Inflammatory macrophage treated with lipopolysaccharide for 1 hour (primary cell): ENCODE measurements at regions not wholly inside any gene's neighbourhood (a gene's known extent, or its start where the extent isn't known, plus 50 kb on each side); places are given as distances from the start of the nearest gene placed in this dataset.
A peak's percentile ranks its signal among the peaks of the same experiment; 100 is the strongest.
"Not testable (repeated sequence)": the region's sequence is repeated elsewhere in the genome, so short reads cannot be mapped to it uniquely, and the experiment has no call there.

Experiments used
- DNase-seq, 2 donors: peaks; one replicate each; pipeline ENCODE4 v3.0.0-alpha.2; 2020 to 2022

DNA sequence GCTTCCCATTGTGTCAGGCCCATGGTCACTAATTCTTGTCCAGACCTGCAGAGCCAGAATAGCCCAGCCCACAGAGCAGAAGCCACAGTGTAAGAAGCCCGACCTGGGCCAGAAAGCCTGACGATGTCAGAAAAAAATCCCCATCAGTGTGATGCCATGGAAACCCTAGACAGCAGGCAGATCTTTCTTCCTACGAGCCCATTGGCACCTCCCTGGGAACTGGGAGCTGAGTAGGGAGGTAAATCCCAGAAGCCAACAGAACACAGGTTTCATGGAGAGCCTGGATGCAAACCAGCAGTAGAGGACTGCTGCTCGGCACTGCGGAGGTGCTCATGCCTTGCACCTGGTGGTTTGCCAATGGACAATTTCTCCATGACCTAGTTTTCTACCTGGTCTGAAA, 82.2 kb upstream of the SLC22A16 start:
- no peak for DNase-seq

DNA sequence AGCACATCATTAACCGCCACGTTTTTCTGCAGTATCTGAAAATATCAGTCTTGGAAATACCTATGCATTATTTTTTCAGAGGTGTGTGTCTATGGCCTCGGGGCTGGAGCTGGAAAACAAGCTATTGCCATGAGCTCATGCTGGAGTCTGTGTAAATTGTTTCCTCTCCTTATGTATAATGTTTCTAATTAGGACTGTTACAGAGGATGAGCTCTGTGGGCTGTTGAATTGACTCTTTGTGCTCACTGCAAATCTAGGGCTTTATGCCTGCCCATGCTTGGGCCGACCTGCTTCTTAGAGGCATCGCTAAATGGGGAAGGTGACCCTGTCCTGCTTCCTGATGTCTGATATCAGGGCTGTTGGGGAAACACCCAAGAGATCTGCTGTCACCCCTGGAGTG, 80.8 kb upstream of the SLC22A16 start:
- DNase-seq = no peak

DNA sequence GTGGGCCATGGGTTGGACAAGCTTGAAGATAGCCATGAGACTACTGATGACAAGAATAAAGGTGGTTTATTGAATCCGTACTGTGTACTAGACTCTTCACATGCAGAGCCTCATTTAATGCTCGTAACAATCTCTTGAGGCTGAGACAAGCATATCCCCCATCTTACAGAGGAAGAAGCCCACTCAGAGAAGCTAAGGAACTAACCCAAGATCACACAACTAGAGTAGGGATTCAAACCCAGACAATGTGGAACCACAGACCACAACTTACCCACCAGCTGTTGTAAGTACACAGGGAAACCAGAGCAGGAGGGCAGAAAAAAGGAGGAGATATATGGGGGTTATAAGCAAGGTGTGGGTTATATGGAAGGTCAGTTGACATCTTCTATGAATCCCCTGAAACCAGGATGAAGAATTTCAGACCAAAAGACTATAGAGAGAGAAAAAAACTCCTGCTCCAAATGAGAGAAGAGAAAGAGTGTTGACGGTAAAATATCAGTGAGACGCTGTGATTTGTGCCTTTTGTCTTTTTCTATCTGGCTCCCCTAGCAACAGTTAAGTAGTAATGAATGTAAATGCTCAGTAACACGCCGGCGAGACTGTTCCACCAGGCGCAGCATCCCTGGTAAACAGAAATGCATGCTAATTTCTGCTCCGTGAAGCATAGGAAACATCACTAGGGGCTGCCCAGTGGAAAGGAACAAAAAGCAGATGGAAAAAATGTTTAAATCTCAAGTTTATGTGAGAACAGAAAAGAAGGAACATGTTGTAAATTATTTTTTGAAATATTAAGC, 80.1 kb upstream of the SLC22A16 start:
- DNase-seq = no peak

DNA sequence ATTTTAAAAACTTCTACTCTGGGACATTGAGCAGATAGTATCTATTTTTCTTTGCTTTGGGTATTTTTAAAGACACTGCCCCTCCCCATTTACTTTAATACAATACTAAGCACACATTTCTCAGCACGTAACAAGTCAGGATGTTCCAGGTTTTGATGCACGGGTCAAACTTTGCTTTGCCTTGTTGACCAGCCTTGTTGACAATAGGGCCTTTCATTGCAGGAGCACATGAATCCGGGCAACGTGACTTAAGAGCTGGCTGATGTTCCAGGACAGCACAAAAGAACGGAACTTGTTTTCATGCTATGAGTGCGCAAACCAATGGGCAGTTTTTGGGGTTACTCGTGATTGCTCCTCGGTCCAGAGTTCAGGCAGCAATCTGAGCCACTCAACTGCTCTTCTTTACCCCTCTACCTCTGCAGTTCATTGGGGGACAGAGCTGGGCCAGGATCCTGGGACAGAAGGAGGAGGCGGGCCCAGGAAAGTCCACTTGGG, 78.6 kb upstream of the SLC22A16 start:
- no peak for DNase-seq

DNA sequence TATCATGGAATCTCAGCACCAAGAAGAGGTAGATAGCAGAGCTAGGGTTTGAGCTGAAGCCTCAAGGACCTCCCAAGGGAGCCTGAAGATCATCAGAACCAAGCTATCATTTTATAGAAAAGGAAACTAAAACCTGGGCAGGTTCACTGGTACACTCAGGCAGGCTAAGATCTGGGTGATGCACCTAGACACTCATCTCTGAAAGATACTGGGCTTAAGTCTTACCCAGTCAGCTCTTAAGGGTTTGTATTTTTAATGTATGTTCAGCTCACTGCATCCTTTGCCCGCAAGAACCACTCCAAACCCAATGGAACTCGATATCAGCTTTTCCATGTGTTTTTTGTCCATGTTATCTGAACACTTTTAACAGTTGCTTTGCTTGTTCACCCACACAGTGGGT, 78.0 kb upstream of the SLC22A16 start:
- DNase-seq = no peak

DNA sequence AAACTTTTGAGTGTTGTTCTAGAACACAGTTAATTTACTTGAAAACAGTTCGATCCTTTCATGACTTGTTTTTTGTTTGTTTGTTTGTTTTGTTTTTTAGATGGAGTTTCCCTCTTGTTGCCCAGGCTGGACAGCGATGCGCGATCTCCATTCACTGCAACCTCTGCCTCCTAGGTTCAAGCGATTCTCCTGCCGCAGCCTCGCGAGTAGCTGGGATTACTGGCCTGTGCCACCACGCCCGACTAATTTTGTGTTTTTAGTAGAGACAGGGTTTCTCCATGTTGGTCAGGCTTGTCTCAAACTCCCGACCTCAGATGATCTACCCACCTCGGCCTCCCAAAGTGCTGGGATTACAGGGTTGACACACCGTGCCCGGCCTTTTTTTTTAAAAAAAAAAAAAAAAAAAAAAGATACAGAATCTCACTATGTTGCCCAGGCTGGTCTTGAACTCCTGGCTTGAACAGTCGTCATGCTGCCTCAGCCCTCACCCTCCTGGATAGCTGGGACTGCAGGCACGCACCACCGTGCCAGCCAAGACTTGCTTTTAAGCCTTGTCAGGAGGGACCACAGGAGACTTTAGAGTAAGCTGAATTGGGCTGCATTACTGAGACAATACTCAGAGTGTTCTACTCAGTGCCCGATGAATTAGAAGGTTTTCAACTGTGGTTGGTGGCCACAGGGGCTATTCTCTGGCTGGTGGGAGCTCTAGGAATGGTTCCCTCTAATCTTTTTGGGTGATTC, 76.7 kb upstream of the SLC22A16 start:
- no peak for DNase-seq

DNA sequence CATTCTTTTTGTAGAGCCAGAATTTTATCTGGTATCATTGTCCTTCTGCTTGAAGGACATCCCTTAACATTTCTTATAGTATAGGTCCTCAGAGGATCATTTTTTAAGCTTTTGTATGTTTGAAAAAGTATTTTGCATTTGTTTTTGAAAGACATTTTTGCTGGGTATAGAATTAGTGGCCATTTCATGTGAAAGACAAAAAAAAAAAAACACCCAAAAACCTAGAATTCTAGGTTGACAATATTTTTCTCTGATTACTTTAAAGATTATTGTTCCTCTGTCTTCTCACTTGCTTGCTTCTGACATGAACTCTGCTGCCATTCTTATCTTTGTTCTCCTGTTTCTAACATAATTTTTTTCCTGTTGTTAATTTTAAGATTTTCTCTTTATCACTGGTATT, 75.7 kb upstream of the SLC22A16 start:
- DNase-seq = no peak

DNA sequence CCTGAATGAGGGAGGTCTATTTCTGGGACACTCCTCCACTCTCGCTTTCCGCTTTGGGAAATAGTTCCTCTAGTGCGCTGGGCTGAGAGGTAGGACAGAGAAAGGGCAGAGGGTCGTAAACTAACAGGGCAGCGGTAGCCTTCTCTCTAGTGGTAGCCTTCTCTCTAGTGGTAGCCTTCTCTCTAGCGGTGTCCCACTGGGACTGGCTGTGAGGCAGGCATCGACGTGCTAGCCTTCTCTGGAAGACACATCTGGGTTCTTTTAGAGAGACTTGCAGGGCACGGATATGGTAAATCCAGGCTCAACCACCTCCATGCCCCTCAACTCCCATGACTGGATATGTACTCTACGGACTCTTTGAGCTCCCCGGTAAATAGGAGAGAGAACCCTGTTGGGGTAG, 74.7 kb upstream of the SLC22A16 start:
- DNase-seq = no peak

DNA sequence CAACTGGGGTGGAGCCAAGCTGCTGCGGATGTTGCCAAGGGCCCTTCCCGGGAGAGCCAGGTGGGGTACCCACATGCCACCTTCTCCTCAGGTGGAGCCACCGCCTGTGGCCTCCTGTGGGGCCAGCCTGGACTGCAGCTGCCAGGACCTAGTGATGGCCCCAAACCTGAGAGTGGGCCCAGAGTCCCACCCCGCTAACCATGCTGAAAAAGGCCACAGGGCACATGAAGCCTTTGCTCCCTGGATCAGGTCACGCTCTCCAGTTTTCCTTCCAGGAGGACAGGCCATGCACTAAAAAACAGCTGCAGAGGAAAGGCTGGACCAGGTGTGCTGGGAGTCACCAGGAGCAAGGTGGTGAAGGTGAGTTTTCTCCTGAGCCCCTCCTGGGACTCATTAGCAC, 73.9 kb upstream of the SLC22A16 start:
- DNase-seq = no peak

DNA sequence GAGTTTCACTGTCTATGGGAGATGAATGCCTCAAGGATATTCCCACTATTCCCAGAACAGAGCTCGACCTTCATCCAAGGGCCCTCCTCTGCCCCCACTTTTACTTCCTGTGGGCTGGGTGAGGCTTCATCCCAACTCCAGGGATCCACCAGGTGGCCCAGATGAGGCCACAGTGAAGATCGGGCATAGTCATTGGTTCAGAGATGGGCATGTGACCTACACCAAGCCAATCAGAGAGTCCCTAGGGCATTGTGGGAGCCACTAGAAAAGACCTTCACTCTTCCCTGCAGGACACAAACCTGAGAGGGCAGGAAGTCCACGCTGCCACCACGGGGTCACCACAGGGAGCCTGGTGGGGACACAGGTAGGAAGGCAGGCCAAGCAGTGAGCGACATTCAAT, 72.9 kb upstream of the SLC22A16 start:
- no peak for DNase-seq

DNA sequence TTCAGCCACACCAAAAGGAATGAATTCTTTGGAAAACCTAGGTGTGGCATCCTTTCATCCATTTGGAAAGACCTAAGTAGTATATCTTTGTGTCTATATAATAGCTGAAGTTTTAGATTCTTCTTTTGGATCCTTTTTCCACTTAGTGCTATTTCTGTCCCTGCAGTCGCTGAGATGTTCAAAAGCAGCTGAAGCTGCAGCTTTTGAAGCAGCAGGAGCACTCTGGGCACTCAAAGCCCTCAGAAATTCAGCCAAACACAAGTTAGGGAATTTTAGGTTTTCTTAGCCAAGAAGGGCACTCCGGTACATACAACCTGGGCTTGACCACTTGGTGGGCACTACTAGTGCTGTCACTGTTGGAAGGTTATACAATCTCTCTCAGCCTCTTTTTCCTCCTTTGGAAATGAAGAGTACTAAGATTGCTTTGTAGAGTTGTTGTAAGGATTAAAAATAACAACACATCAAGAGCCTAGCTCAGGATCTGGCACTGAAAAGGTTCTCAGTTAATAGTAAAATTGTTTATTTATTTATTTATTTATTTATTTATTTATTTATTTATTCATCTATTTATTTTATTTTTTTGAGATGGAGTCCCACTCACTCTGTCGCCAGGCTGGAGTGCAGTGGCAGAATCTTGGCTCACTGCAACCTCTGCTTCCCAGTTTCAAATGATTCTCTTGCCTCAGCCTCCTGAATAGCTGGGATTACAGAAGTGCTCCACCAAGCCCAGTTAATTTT, 71.9 kb upstream of the SLC22A16 start:
- no peak for DNase-seq

DNA sequence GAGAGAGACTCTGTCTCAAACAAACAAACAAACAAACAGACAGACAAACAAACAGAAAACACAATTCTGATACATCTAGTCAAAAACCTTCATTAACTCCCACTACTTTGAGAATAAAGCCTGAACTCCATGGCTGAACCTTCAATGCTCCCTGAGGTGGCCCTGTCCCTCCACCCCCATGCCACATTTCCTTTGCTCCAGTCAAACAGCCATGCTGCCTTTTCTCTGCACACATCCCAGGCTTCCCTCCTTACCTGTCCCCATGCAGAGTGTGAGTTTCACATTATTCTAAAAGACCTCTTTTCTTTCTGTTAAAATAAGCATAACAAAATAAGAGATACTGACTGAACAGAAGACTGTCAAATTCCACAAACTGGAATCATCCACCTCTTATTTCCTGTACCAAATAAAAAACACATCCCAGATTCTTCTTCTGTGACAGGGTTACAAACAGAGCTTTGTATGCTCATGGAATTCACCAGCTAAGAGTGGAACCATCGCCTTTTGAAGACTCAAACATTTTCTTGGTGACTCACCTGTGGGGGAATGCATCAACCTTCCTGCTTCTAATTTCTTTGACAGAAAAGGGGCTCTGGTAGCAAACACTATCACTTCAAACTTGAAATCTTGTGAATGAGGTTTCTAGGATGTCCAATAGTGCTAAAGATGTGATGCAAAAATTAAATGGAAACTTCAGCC, 71.0 kb upstream of the SLC22A16 start:
- DNase-seq = no peak

DNA sequence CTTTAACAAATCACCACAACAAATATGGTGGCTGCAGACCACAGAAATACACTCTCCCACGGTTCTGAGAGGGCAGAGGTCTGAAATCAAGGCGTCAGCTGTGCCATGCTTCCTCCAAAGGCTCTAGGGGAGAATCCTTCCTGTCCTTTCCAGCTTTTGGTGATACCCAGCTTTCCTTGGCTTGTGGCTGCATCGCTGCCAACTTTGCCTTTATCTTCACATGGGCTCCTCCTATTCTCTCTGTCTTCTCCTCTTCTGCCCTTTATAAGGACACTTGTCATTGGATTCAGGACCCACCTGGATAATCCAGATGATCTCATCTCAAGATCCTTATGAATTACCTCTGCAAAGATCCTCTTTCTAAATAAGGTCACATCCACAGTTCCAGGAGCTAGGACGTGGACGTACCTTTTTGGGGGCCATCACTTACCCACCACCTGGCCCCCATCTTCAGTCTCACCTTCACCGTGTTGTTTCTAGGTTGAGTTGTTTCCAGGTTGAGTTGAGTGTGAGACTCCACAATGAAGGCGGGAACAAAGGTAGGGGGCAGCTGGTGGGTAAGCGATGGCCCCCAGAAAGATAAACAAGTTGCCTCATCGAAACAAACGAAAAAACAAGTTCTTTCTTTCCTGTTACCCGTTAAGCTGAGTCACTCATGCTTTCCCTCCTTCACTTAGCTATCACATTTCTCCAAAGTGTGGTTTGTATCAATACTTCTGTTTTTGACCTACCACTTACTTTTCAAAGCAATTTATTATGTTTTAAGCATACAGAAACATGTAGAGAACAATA, 68.9 kb upstream of the SLC22A16 start:
- DNase-seq = no peak

DNA sequence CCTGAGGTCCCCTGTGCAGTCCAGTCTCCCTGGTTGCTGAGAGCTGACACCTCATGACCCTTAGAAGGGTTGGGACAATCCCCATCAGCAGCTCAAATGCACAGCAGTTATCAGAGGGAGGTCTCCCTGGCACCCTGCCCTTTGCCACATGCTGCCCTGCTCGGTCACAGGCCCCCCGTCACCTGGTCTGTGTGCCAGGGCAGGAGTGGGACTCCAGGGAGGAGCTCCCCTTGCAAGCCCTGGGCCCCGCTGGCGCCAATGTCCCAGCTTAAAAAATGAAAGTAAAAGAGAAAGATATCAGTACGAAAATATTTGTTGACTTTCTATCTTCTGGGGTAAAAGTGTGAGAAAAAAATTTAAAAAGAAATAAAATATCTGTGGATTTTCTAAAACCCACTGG, 68.1 kb upstream of the SLC22A16 start:
- no peak for DNase-seq

DNA sequence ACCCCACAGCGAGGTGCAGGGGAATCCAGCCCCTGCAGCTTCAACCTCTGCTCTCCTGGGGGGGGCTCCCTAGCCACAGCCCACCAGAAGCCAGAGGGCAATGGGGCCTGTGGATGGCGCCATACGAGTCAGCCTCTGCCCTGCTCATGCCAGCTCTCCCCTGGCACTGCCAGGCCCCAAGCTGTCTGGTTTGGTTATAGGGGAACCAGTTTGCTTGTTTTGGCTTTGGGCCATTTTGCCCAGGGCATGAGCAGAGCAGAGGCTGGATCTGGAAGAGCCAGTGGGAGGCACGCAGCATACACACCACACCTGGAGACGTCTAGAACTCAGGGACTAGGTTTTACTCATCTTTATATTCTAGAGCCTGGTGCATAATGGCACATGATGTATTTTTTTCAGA, 66.7 kb upstream of the SLC22A16 start:
- DNase-seq = no peak

DNA sequence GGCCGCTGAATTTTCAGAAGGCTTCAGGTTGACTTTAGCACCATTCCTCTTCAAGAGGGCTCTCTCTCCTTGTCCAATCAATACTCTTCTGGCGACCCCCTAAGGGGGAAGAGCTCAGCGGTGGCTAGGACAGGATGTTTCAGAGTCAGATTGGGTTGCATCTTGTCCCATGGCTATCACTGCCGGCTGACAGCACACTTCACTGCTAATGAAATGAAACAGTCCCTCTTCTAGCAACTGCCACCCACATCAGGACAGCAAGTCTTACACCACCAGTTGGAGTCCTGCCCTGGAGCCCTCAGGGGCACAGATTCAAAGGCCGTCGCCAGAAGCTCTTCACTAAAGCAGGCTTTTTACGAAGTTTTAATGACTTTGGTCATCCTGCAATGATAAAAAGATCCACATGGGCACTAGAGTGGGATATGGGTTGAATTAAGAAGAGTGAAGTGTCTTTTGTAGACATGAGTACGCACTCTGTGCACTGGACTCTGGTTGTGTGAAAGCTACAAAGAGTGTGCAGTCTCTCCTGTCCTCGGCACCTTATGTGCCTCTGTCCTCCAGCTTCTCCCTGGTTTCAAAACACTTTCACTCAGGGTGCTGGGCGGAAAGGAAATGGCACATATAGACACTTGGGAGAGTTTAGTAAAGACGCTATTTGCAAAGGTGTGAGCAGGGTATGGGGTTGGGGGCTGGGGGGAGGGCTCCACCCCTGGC, 66.1 kb upstream of the SLC22A16 start:
- DNase-seq = no peak

DNA sequence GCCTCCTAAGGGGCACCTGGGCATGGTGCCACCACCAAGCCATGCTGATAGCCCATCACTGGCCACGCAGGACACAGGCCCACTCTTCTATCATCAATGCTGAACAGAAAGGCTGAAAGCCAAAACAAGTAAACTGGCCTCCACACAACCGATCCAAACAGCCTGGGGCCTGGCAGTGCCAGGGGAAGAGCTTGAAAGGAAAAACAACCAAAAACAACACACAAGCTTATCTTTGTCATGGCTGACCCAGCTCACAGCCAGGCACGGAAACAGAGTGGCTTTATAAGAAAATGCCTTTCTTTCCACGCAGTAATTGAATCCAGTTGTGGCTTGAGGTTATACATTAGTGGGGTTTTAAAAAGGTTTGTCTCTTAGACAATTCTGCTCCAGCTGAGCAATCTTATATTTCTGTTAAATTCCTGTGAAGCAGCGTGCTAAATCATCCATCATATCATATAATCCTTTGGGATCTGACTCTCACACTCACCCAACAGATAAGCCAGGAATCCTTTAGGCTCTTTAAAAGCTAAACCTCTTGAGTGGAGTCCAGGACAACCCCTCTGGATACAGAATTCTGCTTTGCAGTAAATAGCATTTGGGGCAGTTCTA, 65.4 kb upstream of the SLC22A16 start:
- DNase-seq = no peak

DNA sequence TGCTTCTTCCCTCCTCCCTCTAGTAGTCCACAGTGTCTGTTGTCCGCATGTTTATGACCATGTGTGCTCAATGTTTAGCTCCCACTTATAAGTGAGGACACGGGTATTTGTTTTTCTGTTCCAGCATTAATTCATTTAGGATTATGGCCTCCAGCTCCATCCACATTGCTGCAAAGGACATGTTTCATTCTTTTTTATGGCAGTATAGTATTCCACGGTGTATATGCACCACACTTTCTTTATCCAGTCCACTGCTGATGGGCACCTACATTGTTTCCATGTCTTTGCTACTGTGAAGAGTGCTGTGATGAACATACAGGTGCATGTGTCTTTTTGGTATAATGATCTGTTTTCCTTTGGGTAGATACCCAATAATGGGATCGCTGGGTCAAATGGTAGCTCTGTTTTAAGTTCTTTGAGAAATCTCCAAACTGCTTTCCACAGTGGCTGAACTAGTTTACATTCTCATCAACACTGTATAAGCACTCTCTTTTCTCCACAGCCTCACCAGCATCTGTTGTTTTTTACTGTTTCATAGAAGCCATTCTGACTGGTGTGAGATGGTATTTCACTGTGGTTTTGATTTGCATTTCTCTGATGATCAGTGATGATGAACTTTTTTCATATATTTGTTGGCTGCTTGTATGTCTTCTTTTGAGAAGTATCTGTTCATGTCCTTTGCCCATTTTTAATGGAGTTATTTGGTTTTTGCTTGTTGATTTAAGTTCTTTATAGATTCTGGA, 63.0 kb upstream of the SLC22A16 start:
- DNase-seq = not testable (repeated sequence)

DNA sequence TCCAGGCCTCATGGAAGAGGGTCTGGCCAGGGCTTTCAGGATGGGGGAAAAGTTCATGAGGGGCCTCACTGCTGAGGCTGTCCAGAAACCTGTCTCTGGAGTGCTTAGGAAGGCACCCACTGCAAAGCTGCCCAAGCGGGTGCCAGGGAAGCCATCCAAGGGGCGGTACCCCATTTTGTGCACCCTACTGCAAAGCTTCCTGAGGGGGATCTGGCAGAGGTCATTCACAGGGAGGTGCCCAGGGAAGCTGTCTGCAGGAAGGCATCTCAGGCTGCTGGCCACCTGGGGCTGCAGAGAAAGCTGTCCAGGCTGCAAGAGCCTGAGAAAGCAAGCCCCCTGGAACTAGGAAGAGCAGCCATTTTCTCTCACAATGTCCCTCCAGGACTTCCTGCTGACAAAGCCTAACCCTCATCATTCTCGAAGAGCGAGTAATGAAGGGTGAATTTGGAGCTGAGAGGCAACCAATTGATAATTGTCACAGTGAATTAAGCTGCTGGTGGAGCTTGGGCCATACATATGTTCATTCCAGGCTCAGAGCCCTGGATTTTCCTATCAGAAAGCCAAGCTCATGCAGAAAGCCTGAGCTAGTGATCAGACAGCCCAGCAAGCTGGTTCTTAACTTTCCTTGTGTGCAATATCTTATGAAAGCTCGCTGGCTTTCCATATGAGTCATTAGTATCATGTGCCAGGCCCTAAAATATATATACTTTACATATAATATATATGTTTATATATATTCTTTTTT, 62.2 kb upstream of the SLC22A16 start:
- DNase-seq = peak in 1 of 2 donors; percentile 37
